ENCODE measurements at regions not wholly inside any gene's neighbourhood (a gene's known extent, or its start where the extent isn't known, plus 50 kb on each side); places are given as distances from the start of the nearest gene placed in this dataset.

- TF ChIP-seq CTCF (IDR thresholded peaks at IDR 0.05): no peak
- ATAC-seq: no peak
- Histone ChIP-seq H3K4me1 (no peaks in the 10 kb centered on the region), H3K36me3 (no peaks in the 10 kb centered on the region), H3K27me3 (no peaks in the 10 kb centered on the region), H3K27ac (no peak overlapping the region), H3K4me3 (no peak overlapping the region), H3K9me3 (no peaks in the 10 kb centered on the region)
- intact Hi-C loops (cut with DNase I): no loop called here
- DNase-seq: no peak
Measured at GRCh38 chr6:108763931-108764579, 84.2 kb upstream of the ARMC2 start.

GRCh38 chr6:108764580-108764950, 83.7 kb upstream of the ARMC2 start:
- Histone ChIP-seq H3K4me1 (no peaks in the 10 kb centered on the region), H3K27me3 (no peaks in the 10 kb centered on the region), H3K9me3 (no peaks in the 10 kb centered on the region), H3K4me3 (no peak overlapping the region), H3K27ac (no peak overlapping the region), H3K36me3 (no peaks in the 10 kb centered on the region)
- intact Hi-C loops (cut with DNase I): no loop called here
- no peak for TF ChIP-seq CTCF (IDR thresholded peaks at IDR 0.05)
- no peak for ATAC-seq
- no peak for DNase-seq

GRCh38 chr6:108765495-108765894, 82.7 kb upstream of the ARMC2 start:
- ATAC-seq (no peak), DNase-seq (no peak)
- Histone ChIP-seq H3K27me3 (no peaks in the 10 kb centered on the region), H3K4me3 (no peak overlapping the region), H3K9me3 (no peaks in the 10 kb centered on the region), H3K36me3 (no peaks in the 10 kb centered on the region), H3K27ac (no peak overlapping the region), H3K4me1 (no peaks in the 10 kb centered on the region)
- intact Hi-C loops (cut with DNase I): no loop called here
- TF ChIP-seq CTCF (IDR thresholded peaks at IDR 0.05): no peak

GRCh38 chr6:108766419-108766818, 81.8 kb upstream of the ARMC2 start:
- ATAC-seq: no peak
- Histone ChIP-seq H3K4me1 (no peaks in the 10 kb centered on the region), H3K27ac (no peak overlapping the region), H3K4me3 (no peak overlapping the region), H3K36me3 (no peaks in the 10 kb centered on the region), H3K9me3 (no peaks in the 10 kb centered on the region), H3K27me3 (no peaks in the 10 kb centered on the region)
- no peak for TF ChIP-seq CTCF (IDR thresholded peaks at IDR 0.05)
- no peak for DNase-seq
- intact Hi-C loops (cut with DNase I): no loop called here

- Histone ChIP-seq H3K36me3 (no peaks in the 10 kb centered on the region), H3K27me3 (no peaks in the 10 kb centered on the region), H3K4me1 (no peaks in the 10 kb centered on the region), H3K4me3 (no peak overlapping the region), H3K27ac (no peak overlapping the region), H3K9me3 (no peaks in the 10 kb centered on the region)
- intact Hi-C loops (cut with DNase I): no loop called here
- no peak for DNase-seq
- no peak for ATAC-seq
- no peak for TF ChIP-seq CTCF (IDR thresholded peaks at IDR 0.05)
Measured at GRCh38 chr6:108766886-108767285, 81.3 kb upstream of the ARMC2 start.

Measured in upper lobe of right lung (tissue), 1 donor.